ENCODE measurements at regions not wholly inside any gene's neighbourhood (a gene's known extent, or its start where the extent isn't known, plus 50 kb on each side); places are given as distances from the start of the nearest gene placed in this dataset.

- TF ChIP-seq, protein P1, sequence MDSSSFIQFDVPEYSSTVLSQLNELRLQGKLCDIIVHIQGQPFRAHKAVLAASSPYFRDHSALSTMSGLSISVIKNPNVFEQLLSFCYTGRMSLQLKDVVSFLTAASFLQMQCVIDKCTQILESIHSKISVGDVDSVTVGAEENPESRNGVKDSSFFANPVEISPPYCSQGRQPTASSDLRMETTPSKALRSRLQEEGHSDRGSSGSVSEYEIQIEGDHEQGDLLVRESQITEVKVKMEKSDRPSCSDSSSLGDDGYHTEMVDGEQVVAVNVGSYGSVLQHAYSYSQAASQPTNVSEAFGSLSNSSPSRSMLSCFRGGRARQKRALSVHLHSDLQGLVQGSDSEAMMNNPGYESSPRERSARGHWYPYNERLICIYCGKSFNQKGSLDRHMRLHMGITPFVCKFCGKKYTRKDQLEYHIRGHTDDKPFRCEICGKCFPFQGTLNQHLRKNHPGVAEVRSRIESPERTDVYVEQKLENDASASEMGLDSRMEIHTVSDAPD (CRISPR knock-in tag; IDR thresholded peaks at IDR 0.05) = no peak
- TF ChIP-seq REXO4 (CRISPR knock-in tag; IDR thresholded peaks at IDR 0.05; ENCODE audit: borderline replicate concordance) (no peak), ZNF510 (CRISPR knock-in tag; IDR thresholded peaks at IDR 0.05; ENCODE audit: low read depth) (no peak), ZNF275 (CRISPR knock-in tag; IDR thresholded peaks at IDR 0.05; ENCODE audit: borderline replicate concordance) (no peak), TBX2 (CRISPR knock-in tag; IDR thresholded peaks at IDR 0.05; ENCODE audit: borderline replicate concordance) (peak; percentile 89), ZNF615 (CRISPR knock-in tag; IDR thresholded peaks at IDR 0.05; ENCODE audit: borderline replicate concordance) (no peak), ZNF883 (CRISPR knock-in tag; IDR thresholded peaks at IDR 0.05; ENCODE audit: not compliant biosample characterization) (no peak), TEAD2 (CRISPR knock-in tag; IDR thresholded peaks at IDR 0.05) (no peak), NAIF1 (CRISPR knock-in tag; IDR thresholded peaks at IDR 0.05; ENCODE audit: borderline replicate concordance) (no peak), NFE2 (CRISPR knock-in tag; IDR thresholded peaks at IDR 0.05) (no peak), ZNF3 (CRISPR knock-in tag; IDR thresholded peaks at IDR 0.05) (0 out of 2 replicates have a peak, but pooled peaks have one; percentile 19), NCOA5 (CRISPR knock-in tag; IDR thresholded peaks at IDR 0.05) (no peak)
- TF ChIP-seq, protein P2, sequence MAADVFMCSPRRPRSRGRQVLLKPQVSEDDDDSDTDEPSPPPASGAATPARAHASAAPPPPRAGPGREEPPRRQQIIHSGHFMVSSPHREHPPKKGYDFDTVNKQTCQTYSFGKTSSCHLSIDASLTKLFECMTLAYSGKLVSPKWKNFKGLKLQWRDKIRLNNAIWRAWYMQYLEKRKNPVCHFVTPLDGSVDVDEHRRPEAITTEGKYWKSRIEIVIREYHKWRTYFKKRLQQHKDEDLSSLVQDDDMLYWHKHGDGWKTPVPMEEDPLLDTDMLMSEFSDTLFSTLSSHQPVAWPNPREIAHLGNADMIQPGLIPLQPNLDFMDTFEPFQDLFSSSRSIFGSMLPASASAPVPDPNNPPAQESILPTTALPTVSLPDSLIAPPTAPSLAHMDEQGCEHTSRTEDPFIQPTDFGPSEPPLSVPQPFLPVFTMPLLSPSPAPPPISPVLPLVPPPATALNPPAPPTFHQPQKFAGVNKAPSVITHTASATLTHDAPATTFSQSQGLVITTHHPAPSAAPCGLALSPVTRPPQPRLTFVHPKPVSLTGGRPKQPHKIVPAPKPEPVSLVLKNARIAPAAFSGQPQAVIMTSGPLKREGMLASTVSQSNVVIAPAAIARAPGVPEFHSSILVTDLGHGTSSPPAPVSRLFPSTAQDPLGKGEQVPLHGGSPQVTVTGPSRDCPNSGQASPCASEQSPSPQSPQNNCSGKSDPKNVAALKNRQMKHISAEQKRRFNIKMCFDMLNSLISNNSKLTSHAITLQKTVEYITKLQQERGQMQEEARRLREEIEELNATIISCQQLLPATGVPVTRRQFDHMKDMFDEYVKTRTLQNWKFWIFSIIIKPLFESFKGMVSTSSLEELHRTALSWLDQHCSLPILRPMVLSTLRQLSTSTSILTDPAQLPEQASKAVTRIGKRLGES (CRISPR knock-in tag; IDR thresholded peaks at IDR 0.05; ENCODE audit: borderline replicate concordance) = no peak
- TF ChIP-seq, protein P3, sequence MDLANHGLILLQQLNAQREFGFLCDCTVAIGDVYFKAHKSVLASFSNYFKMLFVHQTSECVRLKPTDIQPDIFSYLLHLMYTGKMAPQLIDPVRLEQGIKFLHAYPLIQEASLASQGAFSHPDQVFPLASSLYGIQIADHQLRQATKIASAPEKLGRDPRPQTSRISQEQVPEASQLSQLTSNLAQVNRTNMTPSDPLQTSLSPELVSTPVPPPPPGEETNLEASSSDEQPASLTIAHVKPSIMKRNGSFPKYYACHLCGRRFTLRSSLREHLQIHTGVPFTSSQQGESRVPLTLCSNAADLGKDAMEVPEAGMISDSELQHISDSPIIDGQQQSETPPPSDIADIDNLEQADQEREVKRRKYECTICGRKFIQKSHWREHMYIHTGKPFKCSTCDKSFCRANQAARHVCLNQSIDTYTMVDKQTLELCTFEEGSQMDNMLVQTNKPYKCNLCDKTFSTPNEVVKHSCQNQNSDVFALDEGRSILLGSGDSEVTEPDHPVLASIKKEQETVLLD (CRISPR knock-in tag; IDR thresholded peaks at IDR 0.05; ENCODE audit: low read depth) = no peak
Measured at GRCh38 chr12:107352347-107353081, 259.2 kb upstream of the CRY1 start (continued).
